ENCODE measurements at regions not wholly inside any gene's neighbourhood (a gene's known extent, or its start where the extent isn't known, plus 50 kb on each side); places are given as distances from the start of the nearest gene placed in this dataset.

DNA sequence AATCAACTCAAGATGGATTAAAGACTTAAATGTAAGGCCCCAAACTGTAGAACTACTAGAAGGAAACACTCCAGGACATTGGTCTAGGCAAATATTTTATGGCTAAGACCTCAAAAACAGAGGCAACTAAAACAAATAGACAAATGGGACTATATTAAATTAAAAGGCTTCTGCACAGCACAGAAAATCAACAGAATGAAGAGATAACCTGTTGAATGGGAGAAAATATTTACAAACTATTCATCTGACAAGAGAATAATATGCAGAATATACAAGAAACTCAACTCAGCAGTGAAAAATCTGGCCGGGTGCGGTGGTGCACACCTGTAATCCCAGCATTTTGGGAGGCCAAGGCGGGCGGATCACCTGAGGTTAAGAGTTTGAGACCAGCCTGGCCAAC is 84.1 kb upstream of the HNRNPU start:
- Histone ChIP-seq H3K4me3 (no peak overlapping the region), H3K9me3 (replicated peaks; ENCODE audit: control insufficient read depth, insufficient read depth, low read depth, low read length) (no peaks in the 10 kb centered on the region), H3K27ac (ENCODE audit: extremely low read depth, low read depth, low read length) (no peak overlapping the region), H4K20me1 (replicated peaks; ENCODE audit: control insufficient read depth, insufficient read depth, low read length) (no peaks in the 10 kb centered on the region), H2AFZ (ENCODE audit: low read depth, low read length) (no peak overlapping the region), H3K9ac (ENCODE audit: insufficient read depth in 1 of 2, low read depth in 2 of 2, low read length in 2 of 2) (no peak overlapping the region), H3K9me1 (ENCODE audit: control insufficient read depth, insufficient read depth, low read length) (no peaks in the 10 kb centered on the region), H3K79me2 (ENCODE audit: control insufficient read depth, insufficient read depth, low read length) (no peaks in the 10 kb centered on the region), H3K27me3 (ENCODE audit: control insufficient read depth in 2 of 2, insufficient read depth in 2 of 2, low read length in 2 of 2) (no peaks in the 10 kb centered on the region), H3K4me1 (replicated peaks in 1 of 2; ENCODE audit: control insufficient read depth in 2 of 2, insufficient read depth in 2 of 2, low read length in 2 of 2) (no peaks in the 10 kb centered on the region), H3K36me3 (ENCODE audit: control insufficient read depth, insufficient read depth, low read length) (no peaks in the 10 kb centered on the region), H3K4me2 (ENCODE audit: insufficient read depth, low read length) (no peak overlapping the region)
- POLR2A ChIA-PET: interaction anchor here (1.2 kb wide), 1 partner anchor 10 kb away, joined by 5 read pairs; no protein-coding TSS in a partner anchor
- DNase-seq (ENCODE audit: extremely low read depth in 1 of 4, low spot score in 3 of 4) (no peak), FAIRE-seq (no peak), ATAC-seq (no peak)
- intact Hi-C loops (cut with micrococcal nuclease) (no loop called here), in situ Hi-C loops (cut with MboI) (no loop called here)
- TF ChIP-seq ARHGAP35 (IDR thresholded peaks at IDR 0.05; ENCODE audit: partially characterized antibody): no peak
- no peak for TF ChIP-seq NCOA4 (IDR thresholded peaks at IDR 0.05; ENCODE audit: partially characterized antibody)
- TF ChIP-seq PRMT5 (CRISPR knock-in tag; IDR thresholded peaks at IDR 0.05): no peak
- TF ChIP-seq, protein P1, sequence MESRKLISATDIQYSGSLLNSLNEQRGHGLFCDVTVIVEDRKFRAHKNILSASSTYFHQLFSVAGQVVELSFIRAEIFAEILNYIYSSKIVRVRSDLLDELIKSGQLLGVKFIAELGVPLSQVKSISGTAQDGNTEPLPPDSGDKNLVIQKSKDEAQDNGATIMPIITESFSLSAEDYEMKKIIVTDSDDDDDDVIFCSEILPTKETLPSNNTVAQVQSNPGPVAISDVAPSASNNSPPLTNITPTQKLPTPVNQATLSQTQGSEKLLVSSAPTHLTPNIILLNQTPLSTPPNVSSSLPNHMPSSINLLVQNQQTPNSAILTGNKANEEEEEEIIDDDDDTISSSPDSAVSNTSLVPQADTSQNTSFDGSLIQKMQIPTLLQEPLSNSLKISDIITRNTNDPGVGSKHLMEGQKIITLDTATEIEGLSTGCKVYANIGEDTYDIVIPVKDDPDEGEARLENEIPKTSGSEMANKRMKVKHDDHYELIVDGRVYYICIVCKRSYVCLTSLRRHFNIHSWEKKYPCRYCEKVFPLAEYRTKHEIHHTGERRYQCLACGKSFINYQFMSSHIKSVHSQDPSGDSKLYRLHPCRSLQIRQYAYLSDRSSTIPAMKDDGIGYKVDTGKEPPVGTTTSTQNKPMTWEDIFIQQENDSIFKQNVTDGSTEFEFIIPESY (CRISPR knock-in tag; IDR thresholded peaks at IDR 0.05): no peak
- TF ChIP-seq IRF2 (CRISPR knock-in tag; IDR thresholded peaks at IDR 0.05): no peak
- TF ChIP-seq NFYB (IDR thresholded peaks at IDR 0.05; ENCODE audit: extremely low read depth, insufficient read length): no peak
- TF ChIP-seq, protein P2, sequence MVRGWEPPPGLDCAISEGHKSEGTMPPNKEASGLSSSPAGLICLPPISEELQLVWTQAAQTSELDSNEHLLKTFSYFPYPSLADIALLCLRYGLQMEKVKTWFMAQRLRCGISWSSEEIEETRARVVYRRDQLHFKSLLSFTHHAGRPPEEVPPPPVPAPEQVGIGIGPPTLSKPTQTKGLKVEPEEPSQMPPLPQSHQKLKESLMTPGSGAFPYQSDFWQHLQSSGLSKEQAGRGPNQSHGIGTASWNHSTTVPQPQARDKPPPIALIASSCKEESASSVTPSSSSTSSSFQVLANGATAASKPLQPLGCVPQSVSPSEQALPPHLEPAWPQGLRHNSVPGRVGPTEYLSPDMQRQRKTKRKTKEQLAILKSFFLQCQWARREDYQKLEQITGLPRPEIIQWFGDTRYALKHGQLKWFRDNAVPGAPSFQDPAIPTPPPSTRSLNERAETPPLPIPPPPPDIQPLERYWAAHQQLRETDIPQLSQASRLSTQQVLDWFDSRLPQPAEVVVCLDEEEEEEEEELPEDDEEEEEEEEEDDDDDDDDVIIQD (CRISPR knock-in tag; IDR thresholded peaks at IDR 0.05): no peak
- TF ChIP-seq XRCC3 (IDR thresholded peaks at IDR 0.05): no peak
- CTCF ChIA-PET (ENCODE audit: low intra/inter-chr PET ratio): no interaction called here
- BruUV-seq (replicated peaks): no TSS peak
- WGBS (ENCODE audit: insufficient coverage, low coverage, missing lambda C conversion rate): 76% methylated on average over 4 of the region's 4 CpGs

Measured in K562 (cell line).